ENCODE measurements at regions not wholly inside any gene's neighbourhood (a gene's known extent, or its start where the extent isn't known, plus 50 kb on each side); places are given as distances from the start of the nearest gene placed in this dataset.
"Not testable (repeated sequence)": the region's sequence is repeated elsewhere in the genome, so short reads cannot be mapped to it uniquely, and the experiment has no call there.

DNA sequence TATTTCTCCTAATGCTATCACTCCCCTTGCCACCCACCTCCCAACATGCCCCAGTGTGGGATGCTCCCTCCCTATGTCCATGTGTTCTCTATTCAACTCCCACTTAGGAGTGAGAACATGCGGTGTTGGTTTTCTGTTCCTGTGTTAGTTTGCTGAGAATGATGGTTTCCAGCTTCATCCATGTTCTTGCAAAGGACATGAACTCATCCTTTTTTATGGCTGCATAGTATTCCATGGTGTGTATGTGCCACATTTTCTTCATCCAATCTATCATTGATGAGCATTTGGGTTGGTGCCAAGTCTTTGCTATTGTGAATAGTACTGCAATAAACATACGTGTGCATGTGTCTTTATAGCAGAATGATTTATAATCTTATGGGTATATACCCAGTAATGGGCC lies 138.6 kb downstream of the CXCL12 start:
- not testable (repeated sequence) for H3K4me3 ChIP-seq (ENCODE audit: low read depth, low read length); H3K4me1 ChIP-seq (ENCODE audit: control insufficient read depth, insufficient read depth, low read length); H3K9me3 ChIP-seq (ENCODE audit: control insufficient read depth, insufficient read depth, low read length); H3K27me3 ChIP-seq (ENCODE audit: control insufficient read depth, insufficient read depth, low read length); H3K36me3 ChIP-seq (ENCODE audit: control insufficient read depth, insufficient read depth, low read length); H3K9ac ChIP-seq (ENCODE audit: low read depth, low read length)

DNA sequence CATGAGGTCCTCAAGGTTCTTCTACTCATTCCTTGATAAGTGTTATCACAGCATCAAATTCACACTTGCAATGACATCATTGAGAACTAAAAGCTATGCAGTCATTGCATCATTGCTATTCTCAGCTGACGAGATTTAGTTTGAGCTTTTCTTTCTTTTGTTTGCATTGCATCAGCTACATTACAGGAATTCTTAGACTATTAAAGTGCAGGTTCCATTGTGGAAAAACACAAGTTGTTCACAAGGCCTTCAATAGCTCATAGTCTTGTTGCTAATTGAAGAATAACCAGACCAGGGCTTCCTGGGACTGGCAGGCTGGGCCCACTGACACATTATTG lies 139.3 kb downstream of the CXCL12 start:
- peaks cover 8% of the 10 kb centered on the region for H3K4me1 ChIP-seq (ENCODE audit: control insufficient read depth, insufficient read depth, low read length)
- no peak overlapping the region for H3K4me3 ChIP-seq (ENCODE audit: low read depth, low read length)
- peaks cover 10% of the 10 kb centered on the region for H3K27me3 ChIP-seq (ENCODE audit: control insufficient read depth, insufficient read depth, low read length)
- H3K36me3 ChIP-seq (ENCODE audit: control insufficient read depth, insufficient read depth, low read length) = no peaks in the 10 kb centered on the region
- H3K9me3 ChIP-seq (ENCODE audit: control insufficient read depth, insufficient read depth, low read length) = no peaks in the 10 kb centered on the region
- H3K9ac ChIP-seq (ENCODE audit: low read depth, low read length) = no peak overlapping the region

DNA sequence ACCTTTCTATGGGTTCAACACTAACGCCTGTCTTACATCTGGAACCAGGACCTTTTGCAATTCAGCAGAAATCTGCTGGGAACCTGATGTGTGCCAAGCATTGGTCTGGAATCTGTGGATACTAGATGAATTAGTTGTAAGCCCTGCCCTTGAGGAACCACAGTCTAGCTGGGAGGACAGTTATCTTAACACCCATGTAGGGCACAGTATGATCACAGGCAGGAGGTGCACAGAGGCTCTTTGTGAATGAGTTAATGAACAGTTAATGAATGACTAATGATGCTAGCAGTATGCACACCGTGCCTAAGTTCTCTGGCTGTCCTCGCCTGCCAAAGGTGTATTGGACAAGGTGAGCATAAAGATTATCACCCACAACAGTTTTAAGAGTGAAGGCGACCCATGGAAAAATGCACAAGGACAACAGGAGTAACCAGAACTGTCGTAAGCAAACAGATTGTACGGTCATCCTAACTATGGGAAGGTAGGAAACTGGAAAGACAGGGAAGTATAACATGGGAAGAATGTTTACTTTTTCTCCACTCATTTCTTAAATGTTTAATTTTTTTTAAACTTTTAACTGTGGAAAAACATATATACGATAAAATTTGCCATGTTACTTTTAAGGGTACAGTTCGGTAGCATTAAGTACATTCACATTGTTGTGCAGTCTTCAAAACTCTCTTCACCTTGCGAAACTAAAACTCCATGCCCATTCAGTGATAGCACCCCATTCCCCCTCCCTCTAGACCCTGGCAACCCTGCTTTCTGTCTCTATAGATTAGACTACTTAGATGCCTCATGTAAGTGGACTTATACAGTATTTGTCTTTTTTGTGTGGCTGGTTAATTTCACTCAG lies 139.9 kb downstream of the CXCL12 start:
- peaks cover 8% of the 10 kb centered on the region for H3K4me1 ChIP-seq (ENCODE audit: control insufficient read depth, insufficient read depth, low read length)
- H3K36me3 ChIP-seq (ENCODE audit: control insufficient read depth, insufficient read depth, low read length) = no peaks in the 10 kb centered on the region
- H3K9me3 ChIP-seq (ENCODE audit: control insufficient read depth, insufficient read depth, low read length) = no peaks in the 10 kb centered on the region
- no peak overlapping the region for H3K9ac ChIP-seq (ENCODE audit: low read depth, low read length)
- H3K27me3 ChIP-seq (ENCODE audit: control insufficient read depth, insufficient read depth, low read length) = peaks cover 10% of the 10 kb centered on the region
- no peak overlapping the region for H3K4me3 ChIP-seq (ENCODE audit: low read depth, low read length)

DNA sequence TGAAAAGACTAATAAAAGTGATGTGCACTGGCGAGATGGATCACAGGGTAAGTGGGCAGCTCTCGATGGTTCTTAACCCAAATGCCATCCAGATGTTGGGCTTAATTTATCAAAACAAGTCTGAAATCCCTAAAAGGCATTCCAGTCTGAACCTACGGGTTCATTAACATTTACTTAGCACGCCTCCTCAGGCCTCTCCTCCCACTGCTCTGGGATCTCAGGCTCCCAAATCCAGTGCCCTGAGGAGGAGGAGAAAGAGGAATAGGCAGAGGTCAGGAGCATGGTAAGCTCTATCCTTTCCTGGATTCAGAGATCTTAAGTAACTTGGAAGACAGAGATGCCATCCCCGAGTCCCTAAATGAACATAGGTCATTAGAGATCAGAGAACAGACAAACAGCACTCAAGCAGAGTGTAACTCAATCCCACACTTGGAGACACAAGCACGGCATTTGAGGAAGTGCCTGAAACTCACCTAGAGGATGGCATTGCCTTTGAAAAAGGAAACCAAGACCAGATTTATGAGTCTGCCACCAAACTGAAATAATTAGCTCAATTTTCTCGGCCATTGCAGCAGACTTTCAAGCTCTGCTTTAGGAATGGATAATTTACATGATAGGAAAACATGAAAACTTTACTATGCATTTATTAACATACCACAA lies 140.9 kb downstream of the CXCL12 start:
- Histone ChIP-seq H3K9me3 (ENCODE audit: control insufficient read depth, insufficient read depth, low read length) (no peaks in the 10 kb centered on the region), H3K9ac (ENCODE audit: low read depth, low read length) (no peak overlapping the region), H3K27me3 (ENCODE audit: control insufficient read depth, insufficient read depth, low read length) (peaks cover 10% of the 10 kb centered on the region), H3K4me3 (ENCODE audit: low read depth, low read length) (no peak overlapping the region), H3K36me3 (ENCODE audit: control insufficient read depth, insufficient read depth, low read length) (no peaks in the 10 kb centered on the region), H3K4me1 (ENCODE audit: control insufficient read depth, insufficient read depth, low read length) (peaks cover 3% of the 10 kb centered on the region)

DNA sequence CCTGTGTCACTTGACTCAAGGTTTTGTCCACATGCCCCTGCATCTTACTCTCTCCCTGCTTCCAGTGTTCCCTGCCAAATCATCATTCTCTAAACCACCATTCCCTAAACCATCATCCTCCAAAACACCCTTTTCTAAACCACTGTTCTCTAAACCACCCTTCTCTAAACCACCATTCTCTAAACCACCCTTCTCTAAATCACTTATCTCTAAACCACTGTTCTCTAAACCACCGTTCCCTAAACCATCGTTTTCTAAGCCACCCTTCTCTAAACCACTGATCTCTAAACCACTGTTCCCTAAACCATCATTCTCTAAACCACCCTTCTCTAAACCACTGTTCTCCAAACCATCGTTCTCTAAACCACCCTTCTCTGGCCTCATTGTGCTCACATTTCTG lies 142.1 kb downstream of the CXCL12 start:
- peaks cover 3% of the 10 kb centered on the region for H3K4me1 ChIP-seq (ENCODE audit: control insufficient read depth, insufficient read depth, low read length)
- no peak overlapping the region for H3K9ac ChIP-seq (ENCODE audit: low read depth, low read length)

DNA sequence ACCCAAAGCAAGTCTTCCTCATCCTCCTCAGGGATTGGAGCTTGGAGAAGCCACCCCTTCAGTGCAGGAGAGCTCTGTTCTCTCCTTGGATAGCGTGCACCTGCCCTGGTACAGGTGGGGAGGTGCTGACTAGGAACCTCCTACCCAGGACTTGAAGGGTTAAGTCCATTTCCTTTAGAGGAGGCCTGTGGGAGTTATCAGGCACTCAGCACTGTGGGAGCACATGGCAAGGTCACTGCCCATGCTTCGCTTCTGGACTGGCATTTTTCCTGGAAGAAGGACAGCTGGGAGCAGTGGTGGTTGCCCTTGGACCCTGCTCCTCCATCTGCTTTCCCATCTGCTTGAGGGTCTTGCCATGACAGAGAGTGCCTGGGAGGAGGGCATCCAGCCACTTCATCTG lies 142.8 kb downstream of the CXCL12 start:
- H3K36me3 ChIP-seq (ENCODE audit: control insufficient read depth, insufficient read depth, low read length) = no peaks in the 10 kb centered on the region
- no peaks in the 10 kb centered on the region for H3K9me3 ChIP-seq (ENCODE audit: control insufficient read depth, insufficient read depth, low read length)
- peaks cover 10% of the 10 kb centered on the region for H3K27me3 ChIP-seq (ENCODE audit: control insufficient read depth, insufficient read depth, low read length)
- H3K4me1 ChIP-seq (ENCODE audit: control insufficient read depth, insufficient read depth, low read length) = peaks cover 3% of the 10 kb centered on the region
- no peak overlapping the region for H3K9ac ChIP-seq (ENCODE audit: low read depth, low read length)
- H3K4me3 ChIP-seq (ENCODE audit: low read depth, low read length) = no peak overlapping the region

More for the DNA sequence above, 142.1 kb downstream of the CXCL12 start:
- H3K9me3 ChIP-seq (ENCODE audit: control insufficient read depth, insufficient read depth, low read length) = no peaks in the 10 kb centered on the region
- H3K4me3 ChIP-seq (ENCODE audit: low read depth, low read length) = no peak overlapping the region
- peaks cover 10% of the 10 kb centered on the region for H3K27me3 ChIP-seq (ENCODE audit: control insufficient read depth, insufficient read depth, low read length)
- no peaks in the 10 kb centered on the region for H3K36me3 ChIP-seq (ENCODE audit: control insufficient read depth, insufficient read depth, low read length)

DNA sequence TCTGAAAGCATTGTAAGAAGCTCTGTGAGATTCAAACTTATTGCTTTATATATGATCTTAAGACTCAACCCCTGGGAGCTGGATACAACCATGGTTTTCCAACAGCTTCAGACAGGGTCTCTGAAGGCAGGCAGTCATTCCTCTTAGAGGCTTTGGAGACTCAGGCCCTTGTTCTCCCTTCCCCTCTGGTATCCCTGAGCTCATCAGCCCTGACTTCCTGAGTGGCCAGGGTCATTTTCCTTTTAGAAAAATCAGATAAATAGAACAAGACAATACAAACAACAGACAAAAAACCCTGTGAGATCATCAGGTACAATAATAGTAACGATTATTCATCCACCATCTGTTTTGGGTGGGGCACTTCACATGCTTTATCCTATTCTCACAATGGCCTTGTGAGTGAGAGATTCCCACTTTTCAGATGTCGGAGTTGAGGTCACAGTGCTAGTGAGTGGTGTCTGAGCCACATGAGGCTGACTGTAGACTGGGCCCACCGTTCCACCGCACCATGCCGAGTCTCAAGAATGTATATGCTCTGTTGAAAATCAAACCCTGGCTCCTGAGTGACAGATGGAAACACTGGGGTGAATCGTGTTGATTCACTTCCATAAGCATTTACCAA lies 144.2 kb downstream of the CXCL12 start:
- Histone ChIP-seq H3K36me3 (ENCODE audit: control insufficient read depth, insufficient read depth, low read length) (no peaks in the 10 kb centered on the region), H3K4me3 (ENCODE audit: low read depth, low read length) (no peak overlapping the region), H3K4me1 (ENCODE audit: control insufficient read depth, insufficient read depth, low read length) (peaks cover 3% of the 10 kb centered on the region), H3K9ac (ENCODE audit: low read depth, low read length) (no peak overlapping the region), H3K27me3 (ENCODE audit: control insufficient read depth, insufficient read depth, low read length) (peaks cover 10% of the 10 kb centered on the region), H3K9me3 (ENCODE audit: control insufficient read depth, insufficient read depth, low read length) (no peaks in the 10 kb centered on the region)

DNA sequence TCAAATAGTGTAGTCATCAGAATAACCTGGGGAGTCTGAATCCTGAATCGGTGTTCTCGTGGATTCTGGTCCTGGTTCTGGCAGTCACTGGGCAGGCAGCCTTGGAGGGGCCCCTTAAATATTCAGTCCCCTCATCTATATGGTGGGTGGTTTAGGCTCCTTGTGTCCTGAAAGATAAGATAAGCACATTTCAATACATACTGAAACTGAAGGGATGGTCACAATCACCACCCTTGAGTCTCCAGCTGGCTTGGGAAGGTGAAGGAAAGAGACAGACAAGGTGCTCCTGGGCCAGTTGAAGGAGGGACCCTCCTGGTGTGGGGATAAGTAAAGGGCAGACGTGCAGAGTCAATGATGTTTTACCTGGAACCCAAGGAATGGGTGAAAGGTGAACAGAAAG lies 146.7 kb downstream of the CXCL12 start:
- peaks cover 8% of the 10 kb centered on the region for H3K4me1 ChIP-seq (ENCODE audit: control insufficient read depth, insufficient read depth, low read length)
- H3K4me3 ChIP-seq (ENCODE audit: low read depth, low read length) = no peak overlapping the region
- H3K9me3 ChIP-seq (ENCODE audit: control insufficient read depth, insufficient read depth, low read length) = no peaks in the 10 kb centered on the region
- no peak overlapping the region for H3K9ac ChIP-seq (ENCODE audit: low read depth, low read length)
- H3K36me3 ChIP-seq (ENCODE audit: control insufficient read depth, insufficient read depth, low read length) = no peaks in the 10 kb centered on the region
- H3K27me3 ChIP-seq (ENCODE audit: control insufficient read depth, insufficient read depth, low read length) = peaks cover 12% of the 10 kb centered on the region

DNA sequence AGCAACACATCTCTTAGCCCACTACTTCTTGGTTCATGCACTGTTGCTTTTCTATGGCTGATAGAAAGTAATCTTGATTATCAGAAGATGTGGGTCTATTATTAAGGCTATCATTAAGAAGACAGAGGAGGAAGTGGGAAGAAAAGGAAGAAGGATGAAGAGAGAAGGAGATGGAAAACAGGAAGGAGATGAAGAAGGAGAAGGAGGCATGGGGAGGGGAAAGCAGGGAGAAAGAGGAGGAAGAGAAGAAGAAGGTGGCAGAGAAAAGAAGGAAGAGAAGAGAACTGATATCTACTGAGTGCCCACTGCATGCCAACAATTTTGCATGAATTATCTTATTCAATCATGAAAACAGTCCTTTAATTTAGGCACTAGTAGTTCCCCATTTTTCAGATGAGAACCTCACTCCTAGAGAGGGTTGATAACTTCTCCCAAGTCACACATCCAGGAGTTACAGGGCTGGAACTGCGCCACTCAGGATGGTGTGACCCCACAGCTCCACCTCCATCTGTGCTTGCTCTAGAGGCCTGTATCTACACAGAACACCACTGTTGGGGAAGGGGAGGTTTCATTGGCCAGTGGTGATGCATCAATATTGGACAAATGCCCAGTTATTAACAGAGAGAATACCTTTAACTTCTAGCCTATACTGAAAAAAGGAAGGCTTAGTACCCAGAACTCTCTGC lies 147.4 kb downstream of the CXCL12 start:
- no peaks in the 10 kb centered on the region for H3K36me3 ChIP-seq (ENCODE audit: control insufficient read depth, insufficient read depth, low read length)
- peaks cover 12% of the 10 kb centered on the region for H3K27me3 ChIP-seq (ENCODE audit: control insufficient read depth, insufficient read depth, low read length)
- peaks cover 11% of the 10 kb centered on the region for H3K4me1 ChIP-seq (ENCODE audit: control insufficient read depth, insufficient read depth, low read length)
- H3K4me3 ChIP-seq (ENCODE audit: low read depth, low read length) = no peak overlapping the region
- no peak overlapping the region for H3K9ac ChIP-seq (ENCODE audit: low read depth, low read length)
- no peaks in the 10 kb centered on the region for H3K9me3 ChIP-seq (ENCODE audit: control insufficient read depth, insufficient read depth, low read length)

DNA sequence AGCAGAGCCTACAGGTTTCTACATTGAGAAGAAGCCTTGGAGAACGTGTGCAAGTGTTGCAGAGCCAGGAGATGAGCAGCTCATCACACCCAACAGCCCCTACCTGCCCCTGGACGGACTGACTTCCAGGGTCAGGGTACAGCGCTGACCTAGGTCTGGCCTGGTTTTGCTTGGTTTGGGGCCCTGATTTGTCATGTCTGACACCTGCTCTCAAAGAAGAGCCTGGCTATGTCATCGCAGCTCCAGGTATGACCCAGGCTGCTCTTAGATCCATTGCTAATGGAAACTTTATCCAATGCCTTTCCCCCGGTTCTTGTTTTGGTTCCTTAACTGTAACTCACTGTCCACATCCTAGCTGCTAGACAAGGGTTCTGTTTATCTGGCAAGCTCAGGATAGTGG lies 149.5 kb downstream of the CXCL12 start:
- Histone ChIP-seq H3K4me3 (ENCODE audit: low read depth, low read length) (no peak overlapping the region), H3K9me3 (ENCODE audit: control insufficient read depth, insufficient read depth, low read length) (no peaks in the 10 kb centered on the region), H3K4me1 (ENCODE audit: control insufficient read depth, insufficient read depth, low read length) (peaks cover 11% of the 10 kb centered on the region), H3K36me3 (ENCODE audit: control insufficient read depth, insufficient read depth, low read length) (no peaks in the 10 kb centered on the region), H3K27me3 (ENCODE audit: control insufficient read depth, insufficient read depth, low read length) (peaks cover 2% of the 10 kb centered on the region), H3K9ac (ENCODE audit: low read depth, low read length) (no peak overlapping the region)

DNA sequence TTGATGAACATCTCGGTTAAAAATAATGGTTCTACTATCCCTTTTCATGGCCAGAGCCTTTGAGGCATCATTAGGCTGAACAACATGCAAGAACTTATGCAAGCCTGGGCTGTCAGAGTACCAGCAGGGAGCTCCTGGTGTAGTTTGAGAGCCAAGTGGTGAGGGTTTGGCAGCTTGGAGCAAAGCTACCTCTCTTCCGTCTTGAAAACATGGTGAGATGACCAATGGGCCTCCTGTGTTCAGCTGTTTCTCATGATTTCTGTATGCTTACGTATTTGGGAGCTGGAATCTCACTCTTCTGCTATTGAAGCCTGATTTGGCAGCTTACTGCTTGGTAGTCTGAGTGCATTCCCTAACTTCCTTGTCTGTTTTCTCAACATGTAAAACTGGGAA lies 150.4 kb downstream of the CXCL12 start:
- H3K4me3 ChIP-seq (ENCODE audit: low read depth, low read length) = no peak overlapping the region
- no peaks in the 10 kb centered on the region for H3K36me3 ChIP-seq (ENCODE audit: control insufficient read depth, insufficient read depth, low read length)
- H3K27me3 ChIP-seq (ENCODE audit: control insufficient read depth, insufficient read depth, low read length) = peaks cover 2% of the 10 kb centered on the region
- peaks cover 11% of the 10 kb centered on the region for H3K4me1 ChIP-seq (ENCODE audit: control insufficient read depth, insufficient read depth, low read length)
- no peaks in the 10 kb centered on the region for H3K9me3 ChIP-seq (ENCODE audit: control insufficient read depth, insufficient read depth, low read length)
- H3K9ac ChIP-seq (ENCODE audit: low read depth, low read length) = no peak overlapping the region

Measured in iPS-15b (cell line).